ENCODE measurements at regions not wholly inside any gene's neighbourhood (a gene's known extent, or its start where the extent isn't known, plus 50 kb on each side); places are given as distances from the start of the nearest gene placed in this dataset.

DNA sequence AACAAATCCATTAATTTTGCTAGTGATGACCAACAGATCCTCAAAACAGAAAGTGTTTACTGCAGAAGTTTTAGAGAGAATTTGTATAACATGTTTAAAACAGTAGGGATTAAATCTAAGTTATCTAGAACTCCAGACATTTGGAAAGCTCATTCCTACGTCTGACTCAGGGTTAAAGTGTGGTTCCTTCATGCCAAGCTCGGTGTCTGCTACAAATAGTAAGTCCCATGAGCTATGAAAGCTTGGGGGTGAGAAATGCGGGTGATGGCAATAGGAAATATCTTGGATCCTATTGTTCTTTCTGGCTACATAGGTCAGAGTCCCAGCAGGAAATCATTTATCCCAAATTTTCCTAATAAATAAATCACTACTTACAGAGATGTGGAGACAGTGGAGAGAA is 867.1 kb downstream of the UQCRFS1 start:
- DNase-seq (ENCODE audit: low read depth): no peak
- no peak overlapping the region for H3K4me3 ChIP-seq (ENCODE audit: low read length)
- TF ChIP-seq, protein P1, sequence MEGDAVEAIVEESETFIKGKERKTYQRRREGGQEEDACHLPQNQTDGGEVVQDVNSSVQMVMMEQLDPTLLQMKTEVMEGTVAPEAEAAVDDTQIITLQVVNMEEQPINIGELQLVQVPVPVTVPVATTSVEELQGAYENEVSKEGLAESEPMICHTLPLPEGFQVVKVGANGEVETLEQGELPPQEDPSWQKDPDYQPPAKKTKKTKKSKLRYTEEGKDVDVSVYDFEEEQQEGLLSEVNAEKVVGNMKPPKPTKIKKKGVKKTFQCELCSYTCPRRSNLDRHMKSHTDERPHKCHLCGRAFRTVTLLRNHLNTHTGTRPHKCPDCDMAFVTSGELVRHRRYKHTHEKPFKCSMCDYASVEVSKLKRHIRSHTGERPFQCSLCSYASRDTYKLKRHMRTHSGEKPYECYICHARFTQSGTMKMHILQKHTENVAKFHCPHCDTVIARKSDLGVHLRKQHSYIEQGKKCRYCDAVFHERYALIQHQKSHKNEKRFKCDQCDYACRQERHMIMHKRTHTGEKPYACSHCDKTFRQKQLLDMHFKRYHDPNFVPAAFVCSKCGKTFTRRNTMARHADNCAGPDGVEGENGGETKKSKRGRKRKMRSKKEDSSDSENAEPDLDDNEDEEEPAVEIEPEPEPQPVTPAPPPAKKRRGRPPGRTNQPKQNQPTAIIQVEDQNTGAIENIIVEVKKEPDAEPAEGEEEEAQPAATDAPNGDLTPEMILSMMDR (IDR thresholded peaks at IDR 0.05; ENCODE audit: insufficient read depth, low read depth, low read length, missing control alignments): no peak

DNA sequence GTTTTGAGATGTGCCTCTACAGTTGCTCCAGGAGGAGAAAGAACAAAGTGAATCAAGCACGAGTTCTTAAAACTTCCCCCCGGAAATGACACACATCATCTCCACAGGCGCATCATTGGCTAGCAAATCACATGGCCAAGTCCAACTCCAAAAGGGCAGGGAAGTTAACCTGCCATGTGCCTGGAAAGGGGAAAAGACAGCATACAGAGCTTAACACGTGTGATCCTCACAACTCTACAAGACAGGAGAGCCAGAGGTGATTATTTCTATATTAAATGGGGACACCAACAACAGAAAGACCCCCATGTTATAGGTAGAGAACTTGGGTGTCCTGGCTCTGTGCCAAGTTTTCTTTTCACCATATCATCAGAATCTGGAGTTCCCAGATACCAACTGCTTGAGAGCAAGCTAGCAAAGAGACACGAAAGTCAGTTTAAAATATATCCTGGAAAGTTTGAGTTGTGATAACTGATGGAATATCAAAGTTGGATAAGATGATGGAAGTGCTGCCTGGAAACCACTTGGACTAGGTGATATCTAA is 871.1 kb downstream of the UQCRFS1 start:
- no peak overlapping the region for H3K4me3 ChIP-seq (ENCODE audit: low read length)
- TF ChIP-seq, protein P1 (IDR thresholded peaks at IDR 0.05; ENCODE audit: insufficient read depth, low read depth, low read length, missing control alignments): no peak

DNA sequence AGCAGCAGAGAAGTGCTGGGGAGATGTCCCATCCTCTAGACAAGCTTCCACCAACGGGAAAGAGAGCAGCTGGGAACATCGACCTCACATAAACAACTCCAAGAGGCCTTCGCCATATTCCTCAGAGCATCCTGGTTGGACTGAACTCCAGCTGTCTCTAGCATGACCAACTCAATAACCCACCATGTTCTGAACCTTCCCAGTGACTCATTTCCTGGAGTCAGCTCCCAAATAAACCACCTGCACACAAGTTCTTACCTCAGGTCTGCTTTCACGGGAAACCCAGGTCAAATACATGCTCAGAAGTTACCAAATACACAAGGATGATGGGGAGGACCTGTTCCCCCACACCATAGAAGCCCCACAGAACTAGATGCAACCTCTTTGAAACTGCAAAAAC is 878.5 kb downstream of the UQCRFS1 start:
- H3K4me3 ChIP-seq (ENCODE audit: low read length): no peak overlapping the region
- TF ChIP-seq, protein P1 (IDR thresholded peaks at IDR 0.05; ENCODE audit: insufficient read depth, low read depth, low read length, missing control alignments): no peak
- DNase-seq (ENCODE audit: low read depth): no peak

More for the DNA sequence above, 871.1 kb downstream of the UQCRFS1 start:
- DNase-seq (ENCODE audit: low read depth): no peak

GRCh38 chr19:28333909-28334308 is 879.0 kb downstream of the UQCRFS1 start:
- TF ChIP-seq, protein P1 (IDR thresholded peaks at IDR 0.05; ENCODE audit: insufficient read depth, low read depth, low read length, missing control alignments): no peak
- H3K4me3 ChIP-seq (ENCODE audit: low read length): no peak overlapping the region
- DNase-seq (ENCODE audit: low read depth): no peak

GRCh38 chr19:28332886-28333285 is 880.1 kb downstream of the UQCRFS1 start:
- no peak overlapping the region for H3K4me3 ChIP-seq (ENCODE audit: low read length)
- DNase-seq (ENCODE audit: low read depth): no peak
- TF ChIP-seq, protein P1 (IDR thresholded peaks at IDR 0.05; ENCODE audit: insufficient read depth, low read depth, low read length, missing control alignments): no peak

DNA sequence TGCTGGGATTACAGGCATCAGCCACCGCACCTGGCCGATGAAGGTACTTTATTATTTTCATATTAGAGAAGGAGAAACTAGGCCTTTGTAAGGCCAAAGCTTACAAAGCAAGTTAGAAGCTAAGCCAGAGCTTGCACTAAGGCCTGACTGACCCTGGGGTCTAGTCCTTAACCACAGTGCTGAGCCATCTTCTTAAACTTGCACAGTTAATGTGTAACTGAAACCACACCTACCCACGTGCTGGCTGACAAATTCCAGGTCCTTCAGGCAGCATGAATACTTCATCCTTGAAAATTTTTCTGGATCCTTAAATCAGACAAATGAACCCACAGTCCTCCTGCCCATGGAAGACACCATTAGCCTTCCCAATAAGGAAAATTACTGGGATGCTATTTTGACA is 880.6 kb downstream of the UQCRFS1 start:
- H3K4me3 ChIP-seq (ENCODE audit: low read length): no peak overlapping the region
- TF ChIP-seq, protein P1 (IDR thresholded peaks at IDR 0.05; ENCODE audit: insufficient read depth, low read depth, low read length, missing control alignments): no peak
- no peak for DNase-seq (ENCODE audit: low read depth)

GRCh38 chr19:28331596-28331995 is 881.4 kb downstream of the UQCRFS1 start:
- TF ChIP-seq, protein P1 (IDR thresholded peaks at IDR 0.05; ENCODE audit: insufficient read depth, low read depth, low read length, missing control alignments): no peak
- no peak for DNase-seq (ENCODE audit: low read depth)
- no peak overlapping the region for H3K4me3 ChIP-seq (ENCODE audit: low read length)

All from epithelial cell of esophagus (primary cell).